ENCODE measurements at regions not wholly inside any gene's neighbourhood (a gene's known extent, or its start where the extent isn't known, plus 50 kb on each side); places are given as distances from the start of the nearest gene placed in this dataset.
"Not testable (repeated sequence)": the region's sequence is repeated elsewhere in the genome, so short reads cannot be mapped to it uniquely, and the experiment has no call there.

- DNase-seq = no peak
These were observed 430.3 kb upstream of the SULF2 start for GRCh38 chr20:48215536-48215935.

- DNase-seq = no peak
These were observed 429.3 kb upstream of the SULF2 start for GRCh38 chr20:48214601-48215000.

GRCh38 chr20:48213635-48214034, 428.4 kb upstream of the SULF2 start:
- DNase-seq = not testable (repeated sequence)

GRCh38 chr20:48212806-48213509, 427.7 kb upstream of the SULF2 start:
- DNase-seq = no peak

GRCh38 chr20:48211847-48212246, 426.6 kb upstream of the SULF2 start:
- no peak for DNase-seq

- DNase-seq = no peak
These were observed 426.0 kb upstream of the SULF2 start for GRCh38 chr20:48211238-48211637.

GRCh38 chr20:48210111-48211027, 425.1 kb upstream of the SULF2 start:
- DNase-seq = no peak

GRCh38 chr20:48209102-48209501, 423.8 kb upstream of the SULF2 start:
- DNase-seq = no peak

- DNase-seq = no peak
These were observed 422.9 kb upstream of the SULF2 start for GRCh38 chr20:48208176-48208575.

GRCh38 chr20:48207505-48207904, 422.2 kb upstream of the SULF2 start:
- DNase-seq = no peak

- DNase-seq = no peak
These were observed 420.5 kb upstream of the SULF2 start for GRCh38 chr20:48205786-48206185.

GRCh38 chr20:48205281-48205782, 420.1 kb upstream of the SULF2 start:
- DNase-seq = no peak

GRCh38 chr20:48204499-48204898, 419.2 kb upstream of the SULF2 start:
- DNase-seq = no peak

- no peak for DNase-seq
These were observed 418.0 kb upstream of the SULF2 start for GRCh38 chr20:48203252-48203651.

GRCh38 chr20:48202334-48203113, 417.2 kb upstream of the SULF2 start:
- no peak for DNase-seq

GRCh38 chr20:48201885-48202284, 416.6 kb upstream of the SULF2 start:
- no peak for DNase-seq

GRCh38 chr20:48201188-48201587, 415.9 kb upstream of the SULF2 start:
- DNase-seq = no peak

- DNase-seq = no peak
These were observed 413.7 kb upstream of the SULF2 start for GRCh38 chr20:48198929-48199451.

- no peak for DNase-seq
These were observed 411.8 kb upstream of the SULF2 start for GRCh38 chr20:48197066-48197465.

GRCh38 chr20:48196486-48196885, 411.2 kb upstream of the SULF2 start:
- no peak for DNase-seq

- no peak for DNase-seq
These were observed 410.7 kb upstream of the SULF2 start for GRCh38 chr20:48196001-48196400.

GRCh38 chr20:48195121-48195870, 410.0 kb upstream of the SULF2 start:
- no peak for DNase-seq

Measured in CD4-positive, alpha-beta T cell treated with Interleukin-4 for 1 hour (primary cell).